NCI-H748 (cell line): ENCODE measurements at regions not wholly inside any gene's neighbourhood (a gene's known extent, or its start where the extent isn't known, plus 50 kb on each side); places are given as distances from the start of the nearest gene placed in this dataset.

Experiments
- DNase-seq: peaks from one replicate; lab custom pipeline; 2025; ENCODE audit not compliant: unreplicated experiment; lab: John Stamatoyannopoulos, UW

GRCh38 chr5:123865641-123866040 lies 353.7 kb downstream of the CSNK1G3 start:
- no peak for DNase-seq

- DNase-seq = no peak
Measured at GRCh38 chr5:123864578-123864977, 352.6 kb downstream of the CSNK1G3 start.

GRCh38 chr5:123858938-123859337 lies 347.0 kb downstream of the CSNK1G3 start:
- no peak for DNase-seq

- DNase-seq = no peak
Measured at GRCh38 chr5:123856766-123857165, 344.8 kb downstream of the CSNK1G3 start.

GRCh38 chr5:123855609-123856008 lies 343.6 kb downstream of the CSNK1G3 start:
- peak; percentile 5 for DNase-seq

- DNase-seq = no peak
Measured at GRCh38 chr5:123845356-123846100, 333.6 kb downstream of the CSNK1G3 start.

GRCh38 chr5:123844873-123845272 lies 332.9 kb downstream of the CSNK1G3 start:
- no peak for DNase-seq

GRCh38 chr5:123835421-123835820 lies 323.4 kb downstream of the CSNK1G3 start:
- DNase-seq = no peak

GRCh38 chr5:123830575-123830974 lies 318.6 kb downstream of the CSNK1G3 start:
- DNase-seq = no peak

GRCh38 chr5:123827811-123828210 lies 315.8 kb downstream of the CSNK1G3 start:
- no peak for DNase-seq

GRCh38 chr5:123819833-123820232 lies 307.9 kb downstream of the CSNK1G3 start:
- DNase-seq = no peak

- no peak for DNase-seq
Measured at GRCh38 chr5:123819386-123819785, 307.4 kb downstream of the CSNK1G3 start.

GRCh38 chr5:123817267-123817666 lies 305.3 kb downstream of the CSNK1G3 start:
- no peak for DNase-seq

- peak; percentile 21 for DNase-seq
Measured at GRCh38 chr5:123814801-123815470, 303.0 kb downstream of the CSNK1G3 start.

- peak; percentile 98 for DNase-seq
Measured at GRCh38 chr5:123813937-123814624, 302.1 kb downstream of the CSNK1G3 start.

GRCh38 chr5:123813264-123813663 lies 301.3 kb downstream of the CSNK1G3 start:
- no peak for DNase-seq

GRCh38 chr5:123811831-123812230 lies 299.9 kb downstream of the CSNK1G3 start:
- DNase-seq = no peak

GRCh38 chr5:123810746-123811340 lies 298.9 kb downstream of the CSNK1G3 start:
- DNase-seq = peak; percentile 49

GRCh38 chr5:123810253-123810652 lies 298.3 kb downstream of the CSNK1G3 start:
- DNase-seq = peak; percentile 95

- DNase-seq = peak; percentile 96
Measured at GRCh38 chr5:123809594-123810221, 297.7 kb downstream of the CSNK1G3 start.
